K562 (cell line): ENCODE measurements at regions not wholly inside any gene's neighbourhood (a gene's known extent, or its start where the extent isn't known, plus 50 kb on each side); places are given as distances from the start of the nearest gene placed in this dataset.

Source experiments
- CUX1 ChIP-seq: fragments of 200-800 bp; sonication (Bioruptor generic); IDR thresholded peaks from 2 replicates; pipeline ENCODE4 v1.6.1; 2016; ENCODE audit warnings: missing genetic modification characterization, missing compliant biosample characterization
- PBX2 ChIP-seq, 2 experiments: IDR thresholded peaks in 1 of 2; conservative IDR thresholded peaks in 1 of 2; 2 replicates each; pipeline ENCODE4 v1.6.1; 2016; ENCODE audit warnings: low read depth in 2 of 2, mild to moderate bottlenecking in 1 of 2, missing compliant biosample characterization in 1 of 2, missing genetic modification characterization in 1 of 2, moderate library complexity in 1 of 2
- RFX1 ChIP-seq: fragments of 450-650 bp; IDR thresholded peaks from 2 replicates; pipeline ENCODE4 v1.6.1; 2016; ENCODE audit warnings: mild to moderate bottlenecking, moderate library complexity
- TF ChIP-seq, protein P1 (sequence below), 2 experiments: fragments of 450-650 bp in 1 of 2; IDR thresholded peaks; 2 replicates each; pipeline ENCODE4 v1.6.1; 2011 to 2017; ENCODE audit warnings: low read depth in 2 of 2, antibody characterized with exemption in 1 of 2, borderline replicate concordance in 1 of 2, low read length in 1 of 2, mild to moderate bottlenecking in 1 of 2, mixed read lengths in 1 of 2; ENCODE audit not compliant: control insufficient read depth in 1 of 2

DNA sequence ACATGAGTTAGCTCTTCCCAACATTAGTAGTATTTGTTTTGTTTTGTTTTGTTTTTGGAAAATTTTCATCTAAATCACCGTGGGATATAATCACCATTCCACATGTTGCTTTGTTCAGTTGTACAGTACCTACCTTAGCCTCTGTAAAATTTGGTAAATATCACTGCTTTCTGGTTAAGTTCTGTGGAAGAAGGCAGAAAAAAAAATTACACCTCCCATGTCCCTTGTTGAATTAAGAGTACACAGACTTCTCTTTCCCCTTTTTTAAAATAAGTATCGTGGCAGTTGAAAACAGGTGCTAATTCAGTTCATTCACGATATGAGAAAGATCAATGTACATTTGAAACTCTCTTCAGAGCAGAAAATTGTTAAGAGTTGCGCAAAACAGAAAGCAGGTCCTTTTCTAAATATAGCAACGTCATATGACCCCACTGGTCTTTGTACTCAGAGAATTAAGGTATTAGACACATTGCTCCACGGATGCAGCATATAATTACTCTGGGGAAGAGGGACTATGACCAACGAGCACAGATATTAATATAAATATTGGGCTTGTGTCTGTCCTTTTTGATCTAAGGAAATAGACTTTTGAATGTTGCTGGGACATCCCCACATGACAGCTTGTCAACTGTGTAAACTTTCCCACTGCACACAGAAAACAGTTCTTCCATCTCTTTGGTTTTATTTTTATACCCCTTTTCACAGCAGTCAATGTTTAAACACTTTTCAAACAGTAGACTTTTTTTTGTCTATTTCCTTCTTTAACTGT, 58.6 kb upstream of the ZNF217 start (continued):
- TF ChIP-seq CUX1 (CRISPR knock-in tag) (0 out of 2 replicates have a peak, but pooled peaks have one; percentile 24), RFX1 (0 out of 2 replicates have a peak, but pooled peaks have one; percentile 6), PBX2 (CRISPR knock-in tag; IDR thresholded peaks at IDR 0.05; ENCODE audit: low read depth) (no peak), PBX2 (tag; conservative IDR thresholded peaks at IDR 0.05; ENCODE audit: low read depth) (0 out of 2 replicates have a peak, but pooled peaks have one; percentile 25)
- TF ChIP-seq, protein P1, sequence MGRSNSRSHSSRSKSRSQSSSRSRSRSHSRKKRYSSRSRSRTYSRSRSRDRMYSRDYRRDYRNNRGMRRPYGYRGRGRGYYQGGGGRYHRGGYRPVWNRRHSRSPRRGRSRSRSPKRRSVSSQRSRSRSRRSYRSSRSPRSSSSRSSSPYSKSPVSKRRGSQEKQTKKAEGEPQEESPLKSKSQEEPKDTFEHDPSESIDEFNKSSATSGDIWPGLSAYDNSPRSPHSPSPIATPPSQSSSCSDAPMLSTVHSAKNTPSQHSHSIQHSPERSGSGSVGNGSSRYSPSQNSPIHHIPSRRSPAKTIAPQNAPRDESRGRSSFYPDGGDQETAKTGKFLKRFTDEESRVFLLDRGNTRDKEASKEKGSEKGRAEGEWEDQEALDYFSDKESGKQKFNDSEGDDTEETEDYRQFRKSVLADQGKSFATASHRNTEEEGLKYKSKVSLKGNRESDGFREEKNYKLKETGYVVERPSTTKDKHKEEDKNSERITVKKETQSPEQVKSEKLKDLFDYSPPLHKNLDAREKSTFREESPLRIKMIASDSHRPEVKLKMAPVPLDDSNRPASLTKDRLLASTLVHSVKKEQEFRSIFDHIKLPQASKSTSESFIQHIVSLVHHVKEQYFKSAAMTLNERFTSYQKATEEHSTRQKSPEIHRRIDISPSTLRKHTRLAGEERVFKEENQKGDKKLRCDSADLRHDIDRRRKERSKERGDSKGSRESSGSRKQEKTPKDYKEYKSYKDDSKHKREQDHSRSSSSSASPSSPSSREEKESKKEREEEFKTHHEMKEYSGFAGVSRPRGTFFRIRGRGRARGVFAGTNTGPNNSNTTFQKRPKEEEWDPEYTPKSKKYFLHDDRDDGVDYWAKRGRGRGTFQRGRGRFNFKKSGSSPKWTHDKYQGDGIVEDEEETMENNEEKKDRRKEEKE (IDR thresholded peaks at IDR 0.05; ENCODE audit: borderline replicate concordance in 1 of 2, control insufficient read depth in 1 of 2, low read depth in 2 of 2, low read length in 1 of 2), result peak in 1 of 2 experiments; percentile 53; a peak in 1 of 4 replicates
